Amygdala (tissue), 56 donors: ENCODE measurements at regions not wholly inside any gene's neighbourhood (a gene's known extent, or its start where the extent isn't known, plus 50 kb on each side); places are given as distances from the start of the nearest gene placed in this dataset.

Experiments used
- DNase-seq, 56 donors: peaks; one replicate each; lab custom pipeline; 2025; lab: John Stamatoyannopoulos, UW

- peak in 1 of 56 donors; percentile 18 for DNase-seq
Observed at GRCh38 chr11:69377029-69377952, 83.3 kb downstream of the MYEOV start.

GRCh38 chr11:69377953-69378302 is 84.0 kb downstream of the MYEOV start:
- no peak for DNase-seq

GRCh38 chr11:69378303-69379141 is 84.6 kb downstream of the MYEOV start:
- no peak for DNase-seq

- DNase-seq: no peak
Observed at GRCh38 chr11:69380451-69380901, 86.5 kb downstream of the MYEOV start.

GRCh38 chr11:69380921-69381581 is 87.1 kb downstream of the MYEOV start:
- DNase-seq: peak in 10 of 56 donors; percentile 8 to 54 (median 34)

GRCh38 chr11:69381681-69382130 is 87.8 kb downstream of the MYEOV start:
- DNase-seq: no peak

GRCh38 chr11:69382131-69383128 is 88.5 kb downstream of the MYEOV start:
- peak in 8 of 56 donors; percentile 20 to 44 (median 28) for DNase-seq

GRCh38 chr11:69383372-69384250 is 89.7 kb downstream of the MYEOV start:
- no peak for DNase-seq

GRCh38 chr11:69384251-69385143 is 90.5 kb downstream of the MYEOV start:
- no peak for DNase-seq

GRCh38 chr11:69385144-69385820 is 91.3 kb downstream of the MYEOV start:
- no peak for DNase-seq

- DNase-seq: no peak
Observed at GRCh38 chr11:69385832-69386427, 92.0 kb downstream of the MYEOV start.

- no peak for DNase-seq
Observed at GRCh38 chr11:69386594-69387408, 92.8 kb downstream of the MYEOV start.

GRCh38 chr11:69387409-69387885 is 93.5 kb downstream of the MYEOV start:
- no peak for DNase-seq

- DNase-seq: no peak
Observed at GRCh38 chr11:69388210-69388609, 93.3 kb upstream of the LINC01488 start.

- DNase-seq: no peak
Observed at GRCh38 chr11:69388661-69389060, 92.8 kb upstream of the LINC01488 start.
